Smooth muscle cell (in vitro differentiated cells): ENCODE measurements at regions not wholly inside any gene's neighbourhood (a gene's known extent, or its start where the extent isn't known, plus 50 kb on each side); places are given as distances from the start of the nearest gene placed in this dataset.

ENCODE experiments used
- DNase-seq: peaks from one replicate; lab custom pipeline; 2025; ENCODE audit not compliant: unreplicated experiment; lab: John Stamatoyannopoulos, UW
- H2AFZ ChIP-seq: fragments of 200-600 bp; sonication (generic); 2 replicates; pipeline ENCODE4 v1.6.0; 2016; ENCODE audit warnings: antibody characterized with exemption, low read depth, mild to moderate bottlenecking
- H3F3A ChIP-seq: fragments of 200-600 bp; sonication (generic); 2 replicates; pipeline ENCODE4 v1.6.0; 2017; ENCODE audit warnings: antibody characterized with exemption, low read depth
- H3K27ac ChIP-seq: fragments of 200-600 bp; sonication (generic); 2 replicates; pipeline ENCODE4 v1.5.1; 2016; ENCODE audit warnings: low read depth, mild to moderate bottlenecking
- H3K27me3 ChIP-seq: fragments of 200-600 bp; sonication (generic); 2 replicates; pipeline ENCODE4 v1.6.1; 2016; ENCODE audit warnings: low read depth, mild to moderate bottlenecking
- H3K36me3 ChIP-seq: fragments of 200-600 bp; sonication (generic); 2 replicates; pipeline ENCODE4 v1.5.1; 2016; ENCODE audit warnings: low read depth
- H3K4me1 ChIP-seq: fragments of 200-600 bp; sonication (generic); 2 replicates; pipeline ENCODE4 v1.5.1; 2016; ENCODE audit warnings: low read depth
- H3K4me2 ChIP-seq: fragments of 200-600 bp; sonication (generic); 2 replicates; pipeline ENCODE4 v1.6.0; 2016; ENCODE audit warnings: mild to moderate bottlenecking
- H3K4me3 ChIP-seq: fragments of 200-600 bp; sonication (generic); 2 replicates; pipeline ENCODE4 v1.5.1; 2016; ENCODE audit warnings: mild to moderate bottlenecking
- H3K79me2 ChIP-seq: fragments of 200-600 bp; sonication (generic); 2 replicates; pipeline ENCODE4 v1.6.0; 2016; ENCODE audit warnings: low read depth, mild to moderate bottlenecking
- H3K9ac ChIP-seq: fragments of 200-600 bp; sonication (generic); 2 replicates; pipeline ENCODE4 v1.6.0; 2016; ENCODE audit warnings: low read depth
- H3K9me3 ChIP-seq: fragments of 200-600 bp; sonication (generic); replicated peaks from 2 replicates; pipeline ENCODE4 v1.5.1; 2016; ENCODE audit warnings: low read depth
- H4K20me1 ChIP-seq: fragments of 200-600 bp; sonication (generic); 2 replicates; pipeline ENCODE4 v1.6.0; 2016; ENCODE audit warnings: low read depth
- WGBS: methylation state at CpG from one replicate; pipeline ENCODE4 v1.1.7; 2016; ENCODE audit warnings: low lambda C conversion rate; 5-methylcytosine and 5-hydroxymethylcytosine counted together
- TF ChIP-seq, protein P1 (sequence below): fragments of 200-600 bp; sonication (generic); IDR thresholded peaks from 2 replicates; pipeline ENCODE4 v1.5.1; 2017; ENCODE audit warnings: borderline replicate concordance, mild to moderate bottlenecking, antibody characterized with exemption; ENCODE audit not compliant: insufficient read depth, poor library complexity, severe bottlenecking

- H3K9ac ChIP-seq: no peak overlapping the region
- no peaks in the 10 kb centered on the region for H3K79me2 ChIP-seq
- no peaks in the 10 kb centered on the region for H3K27me3 ChIP-seq
- H4K20me1 ChIP-seq: no peaks in the 10 kb centered on the region
- TF ChIP-seq, protein P1, sequence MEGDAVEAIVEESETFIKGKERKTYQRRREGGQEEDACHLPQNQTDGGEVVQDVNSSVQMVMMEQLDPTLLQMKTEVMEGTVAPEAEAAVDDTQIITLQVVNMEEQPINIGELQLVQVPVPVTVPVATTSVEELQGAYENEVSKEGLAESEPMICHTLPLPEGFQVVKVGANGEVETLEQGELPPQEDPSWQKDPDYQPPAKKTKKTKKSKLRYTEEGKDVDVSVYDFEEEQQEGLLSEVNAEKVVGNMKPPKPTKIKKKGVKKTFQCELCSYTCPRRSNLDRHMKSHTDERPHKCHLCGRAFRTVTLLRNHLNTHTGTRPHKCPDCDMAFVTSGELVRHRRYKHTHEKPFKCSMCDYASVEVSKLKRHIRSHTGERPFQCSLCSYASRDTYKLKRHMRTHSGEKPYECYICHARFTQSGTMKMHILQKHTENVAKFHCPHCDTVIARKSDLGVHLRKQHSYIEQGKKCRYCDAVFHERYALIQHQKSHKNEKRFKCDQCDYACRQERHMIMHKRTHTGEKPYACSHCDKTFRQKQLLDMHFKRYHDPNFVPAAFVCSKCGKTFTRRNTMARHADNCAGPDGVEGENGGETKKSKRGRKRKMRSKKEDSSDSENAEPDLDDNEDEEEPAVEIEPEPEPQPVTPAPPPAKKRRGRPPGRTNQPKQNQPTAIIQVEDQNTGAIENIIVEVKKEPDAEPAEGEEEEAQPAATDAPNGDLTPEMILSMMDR: no peak
- H3F3A ChIP-seq: no peaks in the 10 kb centered on the region
- H3K4me3 ChIP-seq: no peak overlapping the region
- 40% methylated on average over 7 of the region's 7 CpGs for WGBS
- H3K36me3 ChIP-seq: no peaks in the 10 kb centered on the region
- no peaks in the 10 kb centered on the region for H3K9me3 ChIP-seq
- peak overlapping the region; percentile 20 for H3K27ac ChIP-seq
- DNase-seq: no peak
- no peaks in the 10 kb centered on the region for H3K4me1 ChIP-seq
- H2AFZ ChIP-seq: no peak overlapping the region
- H3K4me2 ChIP-seq: peak overlapping the region; percentile 48
These were observed 275.2 kb upstream of the GPC6 start for GRCh38 chr13:92951273-92951890.

DNA sequence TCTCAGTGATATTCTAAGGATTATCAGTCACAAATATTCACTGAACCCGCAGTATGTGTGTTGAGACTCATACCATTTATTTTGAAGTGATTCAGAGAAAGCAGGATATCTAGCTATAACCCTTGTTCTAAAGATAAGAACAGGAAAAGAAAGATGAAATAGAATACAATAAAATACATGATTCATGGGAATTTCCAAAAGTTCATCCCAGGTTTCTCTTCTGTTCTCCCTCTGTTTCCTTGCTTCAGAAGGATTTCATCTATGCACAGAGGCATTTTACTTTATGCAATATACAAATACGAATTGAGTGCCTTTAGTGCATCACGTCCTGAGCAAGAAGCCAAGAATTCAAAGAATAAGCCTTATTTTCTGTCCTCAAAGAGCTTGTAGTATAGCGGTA lies 274.4 kb upstream of the GPC6 start:
- Histone ChIP-seq H4K20me1 (no peaks in the 10 kb centered on the region), H3K27ac (peak overlapping the region; percentile 25), H3K36me3 (no peaks in the 10 kb centered on the region), H2AFZ (no peak overlapping the region), H3K4me3 (no peak overlapping the region), H3K27me3 (no peaks in the 10 kb centered on the region), H3K4me2 (peak overlapping the region; percentile 48), H3K9me3 (no peaks in the 10 kb centered on the region), H3K79me2 (no peaks in the 10 kb centered on the region), H3F3A (no peaks in the 10 kb centered on the region), H3K4me1 (no peaks in the 10 kb centered on the region), H3K9ac (no peak overlapping the region)
- TF ChIP-seq, protein P1: no peak
- WGBS: 34% methylated on average over 4 of the region's 4 CpGs
- no peak for DNase-seq

DNA sequence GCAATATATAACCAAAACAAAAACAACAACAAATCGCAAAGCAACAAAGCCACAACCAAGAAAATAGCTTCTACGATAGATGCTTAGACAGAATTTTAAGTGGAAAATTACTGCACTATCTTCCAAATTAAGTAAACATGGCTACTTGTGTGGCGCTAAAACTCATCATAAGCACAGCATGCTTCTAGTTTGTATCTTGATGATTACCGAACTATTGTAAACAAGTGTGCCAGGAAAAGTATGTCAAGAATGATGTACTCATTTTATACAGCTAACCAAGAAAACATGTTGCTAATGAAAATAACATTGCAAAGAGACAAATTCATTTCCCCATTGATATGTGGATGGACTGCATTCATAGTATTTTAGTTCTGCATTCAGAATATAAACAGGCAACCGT lies 271.9 kb upstream of the GPC6 start:
- no peaks in the 10 kb centered on the region for H3K36me3 ChIP-seq
- no peaks in the 10 kb centered on the region for H3F3A ChIP-seq
- no peak for DNase-seq
- H3K4me1 ChIP-seq: no peaks in the 10 kb centered on the region
- no peaks in the 10 kb centered on the region for H3K79me2 ChIP-seq
- no peaks in the 10 kb centered on the region for H3K9me3 ChIP-seq
- H4K20me1 ChIP-seq: no peaks in the 10 kb centered on the region
- WGBS: 77% methylated on average over 5 of the region's 5 CpGs
- no peak overlapping the region for H3K9ac ChIP-seq
- H3K4me3 ChIP-seq: no peak overlapping the region
- TF ChIP-seq, protein P1: no peak
- H2AFZ ChIP-seq: no peak overlapping the region
- H3K27ac ChIP-seq: no peak overlapping the region
- H3K27me3 ChIP-seq: no peaks in the 10 kb centered on the region
- H3K4me2 ChIP-seq: no peak overlapping the region

DNA sequence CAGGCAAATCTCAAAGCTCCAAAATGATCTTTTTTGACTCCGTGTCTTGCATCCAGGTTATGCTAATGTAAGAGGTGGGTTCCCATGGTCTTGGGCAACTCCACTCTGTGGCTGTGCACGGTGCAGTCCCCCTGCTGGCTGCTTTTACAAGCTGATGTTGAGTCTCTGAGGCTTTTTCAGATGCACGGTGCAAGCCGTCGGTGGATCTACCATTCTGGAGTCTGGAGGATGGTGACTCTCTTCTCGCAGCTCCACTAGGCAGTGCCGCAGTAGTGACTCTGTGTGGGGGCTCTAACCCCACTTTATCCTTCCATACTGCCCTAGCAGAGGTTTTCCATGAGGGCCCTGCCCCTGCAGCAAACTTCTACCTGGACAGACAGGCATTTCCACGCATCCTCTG lies 266.8 kb upstream of the GPC6 start:
- no peaks in the 10 kb centered on the region for H3K4me1 ChIP-seq
- H3K9me3 ChIP-seq: no peaks in the 10 kb centered on the region
- H3K4me2 ChIP-seq: no peak overlapping the region
- no peak overlapping the region for H3K27ac ChIP-seq
- no peak for DNase-seq
- TF ChIP-seq, protein P1: no peak
- no peaks in the 10 kb centered on the region for H3F3A ChIP-seq
- H3K4me3 ChIP-seq: no peak overlapping the region
- 93% methylated on average over 8 of the region's 8 CpGs for WGBS
- no peaks in the 10 kb centered on the region for H4K20me1 ChIP-seq
- H3K36me3 ChIP-seq: no peaks in the 10 kb centered on the region
- H2AFZ ChIP-seq: no peak overlapping the region
- H3K79me2 ChIP-seq: no peaks in the 10 kb centered on the region
- no peak overlapping the region for H3K9ac ChIP-seq
- no peaks in the 10 kb centered on the region for H3K27me3 ChIP-seq
